SK-N-SH (cell line): ENCODE measurements at regions not wholly inside any gene's neighbourhood (a gene's known extent, or its start where the extent isn't known, plus 50 kb on each side); places are given as distances from the start of the nearest gene placed in this dataset.

Experiments
- CTCF ChIP-seq: fragments of 200-600 bp; sonication (generic); IDR thresholded peaks from 2 replicates; pipeline ENCODE4 v1.6.1; 2017; ENCODE audit warnings: antibody characterized with exemption, mild to moderate bottlenecking, moderate library complexity
- EP300 ChIP-seq, 2 experiments: IDR thresholded peaks; 2 replicates each; pipeline versions ENCODE4 v1.4.0 to v1.6.1; 2012; ENCODE audit warnings: borderline replicate concordance in 1 of 2, low read depth in 1 of 2, low read length in 1 of 2
- JUND ChIP-seq: IDR thresholded peaks from 2 replicates; pipeline ENCODE4 v1.4.0; 2012
- MEF2A ChIP-seq: IDR thresholded peaks from 2 replicates; pipeline ENCODE4 v1.4.0; 2012; ENCODE audit warnings: low read depth, borderline replicate concordance
- POLR2AphosphoS5 ChIP-seq: IDR thresholded peaks from 2 replicates; pipeline ENCODE4 v1.6.1; 2012; ENCODE audit warnings: low read depth, low read length
- RCOR1 ChIP-seq: fragments of 150-350 bp; IDR thresholded peaks from 2 replicates; pipeline ENCODE4 v1.6.1; 2017; ENCODE audit warnings: antibody characterized with exemption, low read length
- REST ChIP-seq: IDR thresholded peaks from 2 replicates; pipeline ENCODE4 v1.6.1; 2012; ENCODE audit warnings: mild to moderate bottlenecking, low read depth, low read length, moderate library complexity
- YY1 ChIP-seq: IDR thresholded peaks from 2 replicates; pipeline ENCODE4 v1.4.0; 2012; ENCODE audit warnings: low read depth, mild to moderate bottlenecking
- TF ChIP-seq, protein P1 (sequence below): IDR thresholded peaks from 2 replicates; pipeline ENCODE4 v1.4.0; 2012; ENCODE audit warnings: low read depth

DNA sequence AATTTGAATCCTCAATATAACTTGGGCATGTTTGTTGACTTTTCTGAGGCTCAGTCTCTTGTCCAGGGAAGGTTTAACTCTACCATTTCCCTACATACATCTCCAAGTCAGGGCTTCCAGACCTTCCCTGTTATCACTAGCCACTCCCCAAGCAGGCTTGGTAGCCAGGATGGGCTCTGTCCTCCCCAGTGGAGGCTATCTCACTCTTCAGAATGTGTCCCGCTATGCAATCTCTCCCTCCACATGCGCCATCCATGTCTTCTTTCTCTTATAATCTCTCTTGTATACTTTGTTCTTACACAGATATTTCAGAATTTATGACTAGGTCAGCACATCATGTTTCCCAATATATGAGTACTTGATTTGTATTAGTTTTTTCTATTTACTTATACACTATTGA lies 310.4 kb downstream of the HGF start:
- TF ChIP-seq CTCF, result no peak
- no peak for TF ChIP-seq EP300 (IDR thresholded peaks at IDR 0.05; ENCODE audit: borderline replicate concordance in 1 of 2, low read depth in 1 of 2, low read length in 1 of 2)
- TF ChIP-seq YY1, result no peak
- no peak for TF ChIP-seq RCOR1
- no peak for TF ChIP-seq JUND
- no peak for TF ChIP-seq MEF2A
- TF ChIP-seq REST, result no peak
- TF ChIP-seq, protein P1, sequence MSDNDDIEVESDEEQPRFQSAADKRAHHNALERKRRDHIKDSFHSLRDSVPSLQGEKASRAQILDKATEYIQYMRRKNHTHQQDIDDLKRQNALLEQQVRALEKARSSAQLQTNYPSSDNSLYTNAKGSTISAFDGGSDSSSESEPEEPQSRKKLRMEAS, result no peak
- TF ChIP-seq POLR2AphosphoS5, result no peak
